CD4-positive, alpha-beta T cell treated with Interleukin-2 at 100 ng/mL for 4 hours (primary cell): ENCODE measurements at regions not wholly inside any gene's neighbourhood (a gene's known extent, or its start where the extent isn't known, plus 50 kb on each side); places are given as distances from the start of the nearest gene placed in this dataset.
A peak's percentile ranks its signal among the peaks of the same experiment; 100 is the strongest.
"Not testable (repeated sequence)": the region's sequence is repeated elsewhere in the genome, so short reads cannot be mapped to it uniquely, and the experiment has no call there.

Experiments used
- DNase-seq: peaks from one replicate; pipeline ENCODE4 v3.0.0-alpha.2; 2020; ENCODE audit warnings: low spot score

- no peak for DNase-seq
Measured at GRCh38 chrX:25141684-25142083, 125.9 kb upstream of the ARX start.

GRCh38 chrX:25131055-25131454 lies 115.3 kb upstream of the ARX start:
- DNase-seq, result no peak

DNA sequence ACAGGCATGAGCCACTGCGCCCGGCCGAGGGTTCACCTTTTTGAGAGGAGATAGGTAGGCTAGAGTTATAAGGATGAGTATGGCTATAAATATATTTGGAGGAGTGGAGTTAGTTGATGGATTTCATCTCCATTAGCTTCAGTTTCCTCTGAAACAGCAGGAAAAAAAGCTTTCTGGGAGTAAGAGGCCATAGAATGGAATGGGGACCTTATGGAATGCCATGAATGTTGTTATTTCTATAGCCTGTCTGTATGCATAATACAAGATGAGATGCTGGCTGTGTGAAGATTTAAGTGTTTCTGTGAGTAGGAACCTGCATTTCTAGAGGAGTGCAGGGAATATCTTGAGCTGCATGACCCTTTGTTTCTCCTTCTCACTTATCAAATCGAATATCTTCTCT lies 114.9 kb upstream of the ARX start:
- no peak for DNase-seq

- DNase-seq, result no peak
Measured at GRCh38 chrX:25125483-25125882, 109.7 kb upstream of the ARX start.

GRCh38 chrX:25124391-25124790 lies 108.6 kb upstream of the ARX start:
- DNase-seq, result no peak

DNA sequence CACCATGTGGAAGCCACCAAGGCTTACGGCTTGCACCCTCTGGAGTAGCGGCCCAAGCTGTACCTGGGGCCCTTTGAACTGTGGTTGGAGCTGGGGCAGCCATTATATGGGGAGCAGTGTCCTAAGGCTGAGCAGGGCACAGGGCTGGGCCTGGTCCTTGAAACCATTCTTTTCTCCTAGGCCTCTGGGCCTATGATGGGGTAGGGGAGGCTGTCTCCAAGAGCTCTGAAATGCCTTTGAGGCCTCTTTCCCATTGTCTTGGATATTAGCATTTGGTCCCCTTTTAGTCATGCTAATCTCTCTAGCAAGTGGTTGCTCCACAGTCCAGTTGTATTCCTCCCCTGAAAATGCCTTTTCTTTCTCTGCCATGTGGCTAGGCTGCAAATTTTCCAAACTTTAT lies 96.4 kb upstream of the ARX start:
- no peak for DNase-seq

DNA sequence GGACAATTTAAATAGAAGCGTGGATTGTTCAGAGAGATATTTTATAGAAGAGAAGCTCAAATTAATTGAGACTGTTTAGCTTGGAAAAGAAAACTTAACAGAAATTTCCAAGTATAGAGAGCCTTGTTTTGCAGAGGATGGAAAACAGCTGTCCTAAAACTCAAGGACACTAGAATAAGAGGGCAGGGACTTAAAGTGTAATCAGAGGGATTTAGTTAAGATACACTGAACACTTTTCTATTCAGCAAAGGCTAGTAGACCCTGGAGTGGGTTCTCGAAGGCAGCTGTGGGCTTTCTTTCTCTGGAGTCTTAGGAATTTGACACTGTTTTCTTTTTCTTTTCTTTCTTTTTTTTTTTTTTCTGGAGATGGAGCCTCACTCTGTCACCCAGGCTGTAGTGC lies 92.7 kb upstream of the ARX start:
- no peak for DNase-seq

DNA sequence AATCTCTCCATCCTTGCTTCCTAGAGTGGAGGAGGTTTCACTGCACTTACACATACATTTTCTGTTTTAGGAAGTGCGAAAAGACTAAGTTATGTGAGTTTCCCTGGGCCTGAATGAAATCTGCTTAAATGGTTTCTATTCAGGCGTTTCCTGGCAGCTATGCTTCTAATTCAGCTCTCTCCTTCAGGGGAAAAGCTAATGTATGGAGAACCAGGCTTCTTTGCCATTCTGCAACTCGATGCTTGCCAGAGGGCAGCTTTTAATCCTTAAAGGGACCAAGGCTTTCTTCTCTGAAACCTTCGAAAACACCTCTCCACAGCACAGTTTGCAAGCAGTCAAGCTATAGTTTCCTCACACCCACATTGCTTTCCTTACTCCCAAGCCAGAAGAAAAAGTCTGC lies 89.5 kb upstream of the ARX start:
- DNase-seq, result no peak

DNA sequence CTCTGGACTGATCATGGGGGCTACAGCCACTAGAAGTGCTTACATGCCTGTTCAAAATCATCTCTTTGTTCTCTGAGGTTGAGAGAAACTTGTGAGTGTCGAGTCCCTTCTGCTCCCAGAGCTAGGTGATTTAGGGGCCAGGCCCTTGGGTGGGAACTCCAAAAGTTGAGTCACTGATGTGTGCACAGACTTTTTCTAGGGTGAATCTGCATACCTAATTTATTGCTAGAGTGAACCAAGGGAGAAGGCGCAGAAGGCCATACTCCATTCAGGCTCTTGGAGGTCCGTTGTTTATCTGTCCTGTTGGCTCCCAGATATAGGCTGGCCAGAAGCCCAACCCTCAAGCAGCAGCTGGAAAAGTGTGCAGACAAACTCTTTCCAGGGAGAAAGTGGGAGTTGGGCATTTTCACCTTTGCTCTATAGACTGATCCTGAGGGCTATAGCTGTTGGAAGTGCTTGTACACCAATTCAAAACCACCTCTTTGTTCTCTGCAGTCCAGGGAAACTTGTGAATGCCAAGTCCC lies 80.8 kb upstream of the ARX start:
- DNase-seq, result no peak

- not testable (repeated sequence) for DNase-seq
Measured at GRCh38 chrX:25091152-25091551, 75.4 kb upstream of the ARX start.

DNA sequence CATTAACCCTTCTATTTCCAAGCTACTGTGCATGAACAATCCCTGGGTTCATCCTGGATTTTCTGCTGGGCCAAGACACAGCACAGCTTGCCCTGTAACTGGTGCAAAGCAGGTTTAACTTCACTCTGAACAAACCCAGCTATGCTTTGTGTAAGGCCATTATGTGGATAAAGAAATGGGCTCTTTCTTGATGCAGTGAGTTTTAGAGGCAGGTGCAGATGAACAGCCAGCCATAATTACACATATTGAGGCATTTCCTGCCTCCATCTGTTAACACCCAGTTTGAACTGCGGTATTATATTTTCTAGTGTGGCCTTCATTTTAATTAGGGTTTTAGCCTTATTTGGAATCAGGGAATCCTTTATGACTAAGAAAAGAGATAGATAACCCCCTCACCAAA lies 68.7 kb upstream of the ARX start:
- DNase-seq, result no peak

DNA sequence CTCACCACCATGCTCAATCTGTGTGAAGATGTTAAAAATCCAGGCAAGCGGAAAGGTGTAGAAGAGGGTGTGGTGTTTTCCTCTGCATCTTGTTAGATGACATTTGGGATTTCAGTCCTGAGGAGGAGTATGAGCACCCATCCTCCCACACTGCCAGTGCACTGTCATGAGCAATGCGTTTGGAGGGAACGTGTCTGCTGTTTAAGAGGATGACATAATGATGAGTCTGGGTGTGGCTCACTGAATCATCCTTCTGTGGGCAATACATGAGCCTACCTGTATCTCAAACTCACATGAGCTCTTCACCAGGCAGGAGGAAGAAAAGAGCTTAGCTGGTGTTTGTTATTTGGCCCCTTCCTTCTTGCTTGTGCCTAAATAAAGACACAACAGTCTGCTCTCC lies 67.9 kb upstream of the ARX start:
- no peak for DNase-seq

DNA sequence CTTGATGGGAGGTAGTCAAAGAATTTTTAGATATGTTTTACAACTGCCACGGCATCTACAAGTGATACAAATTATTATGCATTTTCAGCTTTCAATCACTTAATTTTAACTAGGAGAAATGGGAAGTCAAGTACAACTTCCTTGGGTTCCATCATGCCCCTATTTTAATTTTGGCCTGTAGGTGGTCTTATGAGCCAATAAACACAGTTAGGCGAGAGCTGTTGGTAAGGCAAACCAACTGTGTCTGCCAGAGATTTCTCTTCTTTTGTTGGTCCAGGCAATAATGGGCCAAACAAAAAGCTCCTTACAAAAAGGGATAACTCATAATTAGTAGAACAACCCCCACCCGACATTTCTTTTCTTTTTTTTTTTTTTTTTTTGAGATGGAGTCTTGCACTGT lies 63.3 kb upstream of the ARX start:
- DNase-seq, result no peak

- DNase-seq, result no peak
Measured at GRCh38 chrX:25076941-25077500, 61.3 kb upstream of the ARX start.

- no peak for DNase-seq
Measured at GRCh38 chrX:25072247-25072646, 56.5 kb upstream of the ARX start.

GRCh38 chrX:25070038-25070437 lies 54.3 kb upstream of the ARX start:
- no peak for DNase-seq

- no peak for DNase-seq
Measured at GRCh38 chrX:25069209-25069608, 53.4 kb upstream of the ARX start.

- no peak for DNase-seq
Measured at GRCh38 chrX:25068340-25068739, 52.6 kb upstream of the ARX start.

DNA sequence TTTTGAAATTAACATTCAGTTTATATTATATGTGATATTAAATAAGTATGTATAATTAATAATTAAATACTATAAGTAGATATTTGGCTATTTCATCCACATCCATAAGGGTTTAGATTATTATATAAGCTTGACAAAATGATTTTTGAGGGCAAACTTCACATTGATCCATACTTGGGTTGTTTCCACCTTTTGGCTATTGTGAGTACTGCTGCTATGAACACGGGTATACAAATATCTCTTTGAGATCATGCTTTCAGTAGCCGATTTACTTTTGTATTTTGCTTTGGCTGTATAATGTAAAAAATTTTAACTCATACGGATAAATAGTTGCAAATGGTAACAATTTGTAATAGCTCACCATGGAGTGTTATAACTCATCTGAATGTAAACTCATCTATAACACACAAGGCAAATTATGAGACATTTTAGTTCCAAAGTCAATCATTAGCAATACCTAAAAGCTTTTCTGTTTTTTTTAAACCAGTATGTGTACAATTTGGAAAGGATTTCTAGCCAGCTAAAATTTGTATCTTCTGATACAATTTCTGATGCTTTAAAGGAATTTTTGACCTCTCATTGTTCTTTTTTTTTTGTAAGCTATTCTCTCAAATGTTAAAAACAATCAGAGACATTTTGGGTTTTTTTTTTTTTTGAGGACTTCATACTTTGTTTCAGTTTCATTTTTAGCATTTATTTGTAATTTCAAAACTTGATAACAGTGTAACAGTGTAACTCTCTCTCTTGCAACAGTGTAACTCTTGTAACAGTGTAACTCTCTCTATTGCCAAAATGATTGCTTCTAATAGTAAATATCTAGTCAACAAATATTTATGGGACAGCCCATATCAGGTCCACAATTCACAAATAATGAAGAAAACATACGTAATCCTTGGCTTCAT lies 51.8 kb upstream of the ARX start:
- peak; percentile 1 for DNase-seq

GRCh38 chrX:25066131-25066530 lies 50.4 kb upstream of the ARX start:
- DNase-seq, result no peak
